HCT116 (cell line): ENCODE measurements at regions not wholly inside any gene's neighbourhood (a gene's known extent, or its start where the extent isn't known, plus 50 kb on each side); places are given as distances from the start of the nearest gene placed in this dataset.

Source experiments
- ATAC-seq: fragments of 200-7000 bp; cut with Tn5 transposase; 2 replicates; pipeline ENCODE4 v1.9.1; 2020; ENCODE audit warnings: mild to moderate bottlenecking, moderate library complexity
- BruUV-seq: library from RNA; stranded (reverse); fragments of 400-500 nt; replicated peaks from 2 replicates; lab custom pipeline; 2021; lab: Mats Ljungman, UMichigan
- CTCF ChIA-PET: fragments of 300-600 bp; sonication (Branson Sonifier 250); formaldehyde crosslinking; loops from one replicate; lab custom pipeline; 2021; ENCODE audit warnings: antibody characterized with exemption; lab: Charles Lee
- POLR2A ChIA-PET: fragments of 300-600, 350-600 bp; sonication (Branson Sonifier 250); formaldehyde crosslinking; loops from one replicate; lab custom pipeline; 2021; ENCODE audit warnings: antibody characterized with exemption; lab: Charles Lee
- RAD21 ChIA-PET, 2 experiments: fragments of 300-600 bp; sonication (Branson Sonifier 250); formaldehyde crosslinking; loops; one replicate each; lab custom pipeline; 2023; ENCODE audit warnings: low total read pairs in 2 of 2; ENCODE audit not compliant: uncharacterized antibody in 2 of 2, unreplicated experiment in 2 of 2, low non-redundant PET in 1 of 2; lab: Charles Lee
- DNase-seq: peaks from one replicate; pipeline ENCODE4 v3.0.0-alpha.2; 2010; ENCODE audit warnings: low read depth, low spot score
- H2AFZ ChIP-seq: fragments of 200-600 bp; shearing (Covaris generic), sonication (generic); 2 replicates; pipeline ENCODE4 v1.6.1; 2017; ENCODE audit warnings: low read depth, mixed run types, mixed read lengths, antibody characterized with exemption, low read length; ENCODE audit not compliant: poor library complexity, severe bottlenecking
- H3K27ac ChIP-seq: 2 replicates; pipeline ENCODE4 v1.5.1; 2012; ENCODE audit warnings: low read depth, low read length
- H3K27me3 ChIP-seq: fragments of 200-600 bp; sonication (generic); 2 replicates; pipeline ENCODE4 v1.6.1; 2016; ENCODE audit warnings: mixed run types, low read length, mixed read lengths; ENCODE audit not compliant: insufficient read depth
- H3K36me3 ChIP-seq, 2 experiments: fragments of 200-500 bp in 1 of 2; fragments of 200-600 bp in 1 of 2; sonication (Bioruptor generic) in 1 of 2; sonication (generic) in 1 of 2; 2 replicates each; pipeline versions ENCODE4 v1.5.1 to v1.6.1; 2014 to 2016; ENCODE audit warnings: low read length in 2 of 2, inconsistent platforms in 1 of 2, mixed read lengths in 1 of 2, mixed run types in 1 of 2; ENCODE audit not compliant: insufficient read depth in 2 of 2, control insufficient read depth in 1 of 2
- H3K4me1 ChIP-seq, 2 experiments: fragments of 200-600 bp in 1 of 2; sonication (generic) in 1 of 2; 2 replicates each; pipeline versions ENCODE4 v1.5.1 to v1.6.1; 2012 to 2017; ENCODE audit warnings: low read length in 2 of 2, inconsistent platforms in 1 of 2, mild to moderate bottlenecking in 1 of 2, mixed read lengths in 1 of 2, mixed run types in 1 of 2, moderate library complexity in 1 of 2; ENCODE audit not compliant: insufficient read depth in 2 of 2, control insufficient read depth in 1 of 2
- H3K4me2 ChIP-seq: fragments of 200-600 bp; sonication (generic); 2 replicates; pipeline ENCODE4 v1.6.1; 2017; ENCODE audit warnings: mixed run types, low read length, mixed read lengths
- H3K4me3 ChIP-seq, 2 experiments: fragments of 200-600 bp in 1 of 2; sonication (generic) in 1 of 2; replicated peaks in 1 of 2; 2 replicates each; pipeline ENCODE4 v1.5.1; 2011 to 2016; ENCODE audit warnings: low read length in 2 of 2, control low read depth in 1 of 2, low read depth in 1 of 2, mild to moderate bottlenecking in 1 of 2, mixed read lengths in 1 of 2, mixed run types in 1 of 2
- H3K79me2 ChIP-seq: fragments of 200-600 bp; sonication (generic); 2 replicates; pipeline ENCODE4 v1.6.1; 2017; ENCODE audit warnings: mild to moderate bottlenecking, mixed run types, low read length, moderate library complexity, mixed read lengths; ENCODE audit not compliant: insufficient read depth
- H3K9ac ChIP-seq: fragments of 200-600 bp; sonication (generic); 2 replicates; pipeline ENCODE4 v1.6.1; 2016; ENCODE audit warnings: low read length, mixed read lengths
- H3K9me2 ChIP-seq: fragments of 200-600 bp; sonication (generic), shearing (Covaris generic); 2 replicates; pipeline ENCODE4 v1.6.1; 2017; ENCODE audit warnings: mixed run types, mild to moderate bottlenecking, moderate library complexity; ENCODE audit not compliant: insufficient read depth
- H3K9me3 ChIP-seq, 2 experiments: fragments of 200-500 bp in 1 of 2; fragments of 200-600 bp in 1 of 2; sonication (Bioruptor generic) in 1 of 2; sonication (generic) in 1 of 2; 2 replicates each; pipeline ENCODE4 v1.6.1; 2014 to 2017; ENCODE audit warnings: low read length in 2 of 2, mixed read lengths in 2 of 2, inconsistent platforms in 1 of 2, low read depth in 1 of 2, mild to moderate bottlenecking in 1 of 2, mixed run types in 1 of 2, moderate library complexity in 1 of 2; ENCODE audit not compliant: control insufficient read depth in 1 of 2, insufficient read depth in 1 of 2
- H4K20me1 ChIP-seq: fragments of 200-600 bp; sonication (generic), shearing (Covaris generic); 2 replicates; pipeline ENCODE4 v1.6.1; 2017; ENCODE audit warnings: mixed run types, mild to moderate bottlenecking, moderate library complexity; ENCODE audit not compliant: insufficient read depth
- CBX3 ChIP-seq: IDR thresholded peaks from 2 replicates; pipeline ENCODE4 v1.6.1; 2012; ENCODE audit warnings: low read depth
- CEBPB ChIP-seq: IDR thresholded peaks from 2 replicates; pipeline ENCODE4 v1.6.1; 2012; ENCODE audit warnings: low read depth
- CTCF ChIP-seq, 3 experiments: fragments of 200-600 bp in 1 of 3; sonication (generic) in 1 of 3; IDR thresholded peaks in 2 of 3; conservative IDR thresholded peaks in 1 of 3; 2 replicates each; pipeline ENCODE4 v1.5.1; 2012 to 2017; ENCODE audit warnings: low read depth in 2 of 3, low read length in 2 of 3, antibody characterized with exemption in 1 of 3, borderline replicate concordance in 1 of 3, control low read depth in 1 of 3, mild to moderate bottlenecking in 1 of 3, mixed read lengths in 1 of 3, mixed run types in 1 of 3, moderate library complexity in 1 of 3; ENCODE audit not compliant: insufficient read depth in 1 of 3
- EGR1 ChIP-seq: IDR thresholded peaks from 2 replicates; pipeline ENCODE4 v1.6.1; 2012; ENCODE audit warnings: low read depth
- ELF1 ChIP-seq: IDR thresholded peaks from 2 replicates; pipeline ENCODE4 v1.6.1; 2012; ENCODE audit warnings: low read depth, borderline replicate concordance
- EZH2 ChIP-seq: fragments of 200-600 bp; sonication (generic); IDR thresholded peaks from 2 replicates; pipeline ENCODE4 v1.6.1; 2017; ENCODE audit warnings: antibody characterized with exemption, mixed run types
- TCF7L2 ChIP-seq: IDR thresholded peaks from 2 replicates; pipeline ENCODE4 v1.7.0; 2011; ENCODE audit warnings: borderline replicate concordance, inconsistent platforms; ENCODE audit not compliant: insufficient read depth, insufficient read length; ENCODE audit errors: extremely low read depth
- YY1 ChIP-seq: IDR thresholded peaks from 2 replicates; pipeline ENCODE4 v1.6.1; 2011; ENCODE audit warnings: low read length, low read depth, moderate library complexity, mild to moderate bottlenecking; ENCODE audit not compliant: insufficient replicate concordance; ENCODE audit errors: extremely low read depth
- ZNF274 ChIP-seq: fragments of 200-500 bp; sonication (Bioruptor generic); IDR thresholded peaks from 2 replicates; pipeline ENCODE4 v1.6.1; 2014; ENCODE audit warnings: mild to moderate bottlenecking, low read depth, low read length, inconsistent platforms
- intact Hi-C: fragments of 100-400 bp; cut with micrococcal nuclease; formaldehyde crosslinking; loops from 2 replicates; pipeline ENCODE4 v1.10.0; 2022

- no peak overlapping the region for H3K9ac ChIP-seq
- H3K9me2 ChIP-seq = no peaks in the 10 kb centered on the region
- no peak for TF ChIP-seq CTCF (IDR thresholded peaks at IDR 0.05 in 2 of 3, conservative IDR thresholded peaks at IDR 0.05 in 1 of 3; ENCODE audit: borderline replicate concordance in 1 of 3, insufficient read depth in 1 of 3, low read depth in 2 of 3, low read length in 2 of 3)
- no peak for TF ChIP-seq CBX3
- TF ChIP-seq EGR1 = no peak
- TF ChIP-seq ELF1 = no peak
- no peak for TF ChIP-seq TCF7L2
- no peak for TF ChIP-seq CEBPB
- no peak for TF ChIP-seq YY1
- TF ChIP-seq EZH2 = no peak
- no peak for TF ChIP-seq ZNF274
- no peak overlapping the region for H3K4me2 ChIP-seq
- BruUV-seq = no TSS peak
- H3K9me3 ChIP-seq = no peaks in the 10 kb centered on the region
- ChIA-PET RAD21 (no interaction called here), CTCF (no interaction called here), POLR2A (no interaction called here)
- H3K4me3 ChIP-seq = no peak overlapping the region
- DNase-seq (no peak), ATAC-seq (no peak)
- no peak overlapping the region for H2AFZ ChIP-seq
- H3K36me3 ChIP-seq = no peaks in the 10 kb centered on the region
- intact Hi-C loops = no loop called here
- H3K79me2 ChIP-seq = no peaks in the 10 kb centered on the region
- no peak overlapping the region for H3K27ac ChIP-seq
- no peaks in the 10 kb centered on the region for H3K27me3 ChIP-seq
- H3K4me1 ChIP-seq = no peaks in the 10 kb centered on the region
- no peaks in the 10 kb centered on the region for H4K20me1 ChIP-seq
Measured at GRCh38 chr1:115228191-115228590, 109.9 kb downstream of the NGF start.
